HAP-1 (cell line): ENCODE measurements at regions not wholly inside any gene's neighbourhood (a gene's known extent, or its start where the extent isn't known, plus 50 kb on each side); places are given as distances from the start of the nearest gene placed in this dataset.
"Not testable (repeated sequence)": the region's sequence is repeated elsewhere in the genome, so short reads cannot be mapped to it uniquely, and the experiment has no call there.

Source experiments
- DNase-seq, 2 experiments: peaks; one replicate each; pipeline ENCODE4 v3.0.0-alpha.2; 2016 to 2020; ENCODE audit warnings: low spot score in 2 of 2
- H3K27me3 ChIP-seq: fragments of 250-450 bp; sonication (Bioruptor Pico); 2 replicates; pipeline ENCODE4 v1.5.1; 2020; ENCODE audit warnings: low read depth, mild to moderate bottlenecking, moderate library complexity
- H3K36me3 ChIP-seq: fragments of 250-450 bp; sonication (Bioruptor Pico); replicated peaks from 2 replicates; pipeline ENCODE4 v1.5.1; 2020; ENCODE audit warnings: mild to moderate bottlenecking
- H3K4me1 ChIP-seq: fragments of 250-450 bp; sonication (Bioruptor Pico); 2 replicates; pipeline ENCODE4 v1.5.1; 2020; ENCODE audit warnings: mild to moderate bottlenecking
- H3K4me3 ChIP-seq: fragments of 250-450 bp; sonication (Bioruptor Pico); 2 replicates; pipeline ENCODE4 v1.5.1; 2020; ENCODE audit warnings: mild to moderate bottlenecking, moderate library complexity
- H3K9me3 ChIP-seq: fragments of 250-450 bp; sonication (Bioruptor Pico); 2 replicates; pipeline ENCODE4 v1.5.1; 2020; ENCODE audit warnings: mild to moderate bottlenecking, moderate library complexity
- in situ Hi-C: fragments of 300-500 bp; cut with MboI; formaldehyde crosslinking; loops from 3 replicates; pipeline ENCODE4 v1.14.3; 2020; ENCODE audit warnings: low sequenced_read_pairs, inconsistent platforms, mixed read lengths

DNA sequence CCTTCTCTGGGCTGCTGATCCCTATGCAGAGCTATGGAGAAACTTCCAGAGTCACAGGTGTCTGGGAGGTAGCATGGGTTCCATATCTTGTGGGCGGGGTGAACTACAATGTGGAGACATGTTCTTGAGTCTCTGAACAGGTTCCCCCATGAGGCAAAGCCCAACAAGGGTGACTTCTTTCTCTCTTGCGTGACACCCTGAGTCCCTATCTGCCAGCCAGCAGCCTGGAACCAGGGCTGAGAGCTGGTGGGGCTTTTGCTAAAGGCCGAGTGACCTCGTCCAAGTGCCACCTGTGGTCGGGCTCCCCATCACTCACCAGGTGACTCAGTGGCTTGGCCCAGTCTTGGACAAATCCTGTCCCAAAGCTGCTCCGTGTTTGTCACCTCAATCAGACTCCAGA lies 88.0 kb upstream of the ZNF536 start:
- Histone ChIP-seq H3K9me3 (no peaks in the 10 kb centered on the region), H3K27me3 (no peaks in the 10 kb centered on the region), H3K4me1 (peaks cover 4% of the 10 kb centered on the region; the same call in 1 of the 2 replicates), H3K4me3 (no peak overlapping the region), H3K36me3 (no peaks in the 10 kb centered on the region; the same call in 1 of the 2 replicates)
- no peak for DNase-seq
- in situ Hi-C loops, result no loop called here

DNA sequence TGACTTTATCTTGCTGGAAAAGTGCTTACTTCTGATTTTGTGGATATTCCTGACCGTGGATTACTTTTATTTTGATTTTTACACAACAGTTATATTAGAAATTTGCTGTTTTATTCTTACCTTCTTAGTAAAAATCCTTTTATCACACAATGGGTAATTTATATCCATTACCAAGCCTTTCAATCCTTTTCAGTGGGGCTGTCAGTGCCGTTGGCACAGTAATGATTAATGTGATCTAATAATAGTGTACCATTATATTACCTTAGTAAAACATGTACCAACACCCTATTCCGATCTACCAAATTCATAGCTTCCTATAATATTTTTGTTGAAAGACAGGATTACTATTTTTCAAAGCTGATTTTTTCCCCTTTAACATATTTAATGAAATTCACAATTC lies 87.3 kb upstream of the ZNF536 start:
- H3K4me1 ChIP-seq, result peaks cover 4% of the 10 kb centered on the region; the same call in 1 of the 2 replicates
- H3K27me3 ChIP-seq, result no peaks in the 10 kb centered on the region
- H3K36me3 ChIP-seq, result no peaks in the 10 kb centered on the region; the same call in 1 of the 2 replicates
- DNase-seq, result no peak
- H3K4me3 ChIP-seq, result no peak overlapping the region
- H3K9me3 ChIP-seq, result no peaks in the 10 kb centered on the region
- in situ Hi-C loops, result no loop called here

DNA sequence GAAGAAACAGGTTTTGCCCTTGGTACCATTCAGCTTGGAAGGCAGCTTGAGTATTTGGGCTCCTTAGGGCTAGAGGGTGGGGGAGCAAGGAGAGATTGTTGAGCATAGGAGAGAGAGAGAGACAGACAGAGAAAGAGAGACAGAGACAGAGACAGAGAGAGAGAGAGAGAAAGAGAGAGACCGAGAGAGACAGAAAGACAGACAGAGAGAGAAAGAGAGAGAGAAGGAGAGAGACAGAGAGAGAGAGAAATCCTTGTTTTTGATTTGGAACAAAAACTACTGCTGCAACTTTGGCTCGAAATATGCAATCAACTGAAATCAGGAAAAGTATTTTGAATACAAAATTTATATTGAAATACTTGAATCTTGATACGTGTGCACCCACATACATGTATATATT lies 85.8 kb upstream of the ZNF536 start:
- Histone ChIP-seq H3K4me3 (no peak overlapping the region), H3K27me3 (no peaks in the 10 kb centered on the region), H3K4me1 (peaks cover 4% of the 10 kb centered on the region; the same call in 1 of the 2 replicates), H3K36me3 (peaks cover 4% of the 10 kb centered on the region), H3K9me3 (no peaks in the 10 kb centered on the region)
- in situ Hi-C loops, result no loop called here
- no peak for DNase-seq

DNA sequence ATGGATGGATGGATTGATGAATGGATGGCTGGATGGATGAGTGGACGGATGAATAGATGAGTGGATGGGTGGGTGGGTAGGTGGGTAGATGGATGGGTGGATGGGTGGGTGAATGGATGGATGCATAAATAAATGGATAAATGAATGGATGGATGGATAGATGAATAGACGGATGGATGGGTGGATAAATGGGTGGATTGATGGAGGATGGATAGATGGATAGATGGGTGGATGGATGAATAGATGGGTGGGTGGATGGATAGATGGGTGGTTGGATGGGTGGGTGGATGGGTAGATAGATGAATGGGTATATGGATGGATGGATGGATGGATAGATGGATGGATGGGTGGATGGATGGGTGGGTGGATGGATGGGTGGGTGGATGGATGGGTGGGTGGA lies 84.9 kb upstream of the ZNF536 start:
- peaks cover 4% of the 10 kb centered on the region; the same call in 1 of the 2 replicates for H3K4me1 ChIP-seq
- H3K36me3 ChIP-seq, result peaks cover 4% of the 10 kb centered on the region
- DNase-seq, result no peak
- no peaks in the 10 kb centered on the region for H3K9me3 ChIP-seq
- in situ Hi-C loops, result no loop called here
- no peaks in the 10 kb centered on the region for H3K27me3 ChIP-seq
- no peak overlapping the region for H3K4me3 ChIP-seq

DNA sequence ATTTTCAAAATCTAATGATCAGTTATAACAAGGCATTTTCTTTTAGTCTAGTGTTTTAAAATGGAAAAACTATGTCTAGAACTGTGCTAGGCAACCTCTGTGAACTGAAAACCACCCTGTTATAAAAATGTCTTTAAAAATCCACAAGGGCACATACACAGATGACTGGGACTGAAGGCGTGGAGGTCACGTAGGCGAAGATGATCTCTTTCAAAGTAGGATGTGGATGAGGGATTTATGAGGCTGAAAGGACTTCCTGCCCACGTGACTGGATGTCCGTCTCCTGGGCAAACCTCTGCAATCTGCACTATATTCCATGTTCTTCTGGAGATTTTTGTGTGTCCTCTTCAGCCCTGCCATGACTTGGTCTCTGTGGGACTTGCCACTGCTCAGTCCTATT lies 84.2 kb upstream of the ZNF536 start:
- Histone ChIP-seq H3K9me3 (no peaks in the 10 kb centered on the region), H3K4me1 (peaks cover 4% of the 10 kb centered on the region; the same call in 1 of the 2 replicates), H3K4me3 (no peak overlapping the region), H3K36me3 (peaks cover 4% of the 10 kb centered on the region), H3K27me3 (no peaks in the 10 kb centered on the region)
- DNase-seq, result no peak
- in situ Hi-C loops, result no loop called here

DNA sequence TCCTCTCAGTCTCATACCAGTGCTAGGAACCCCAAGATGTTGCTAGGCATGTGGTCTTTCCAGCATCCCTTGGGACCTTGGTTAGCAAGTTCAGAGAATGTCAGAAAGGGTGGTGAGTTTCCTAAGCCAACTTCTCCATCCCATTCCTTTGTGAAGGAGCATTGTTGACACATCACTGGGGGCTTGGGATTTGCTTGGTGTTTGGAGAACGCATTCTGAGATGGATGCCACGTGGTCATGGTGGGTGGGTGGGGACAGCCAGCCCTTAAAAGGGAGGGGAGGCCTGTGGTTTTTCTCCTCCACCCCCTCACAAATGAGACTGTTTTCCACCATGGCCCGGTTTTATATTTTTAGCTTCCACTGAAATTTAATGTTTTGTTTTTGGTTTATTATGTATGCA lies 83.3 kb upstream of the ZNF536 start:
- Histone ChIP-seq H3K36me3 (peaks cover 4% of the 10 kb centered on the region), H3K27me3 (no peaks in the 10 kb centered on the region), H3K4me3 (no peak overlapping the region), H3K9me3 (no peaks in the 10 kb centered on the region), H3K4me1 (peaks cover 4% of the 10 kb centered on the region; the same call in 1 of the 2 replicates)
- no peak for DNase-seq
- in situ Hi-C loops, result no loop called here

DNA sequence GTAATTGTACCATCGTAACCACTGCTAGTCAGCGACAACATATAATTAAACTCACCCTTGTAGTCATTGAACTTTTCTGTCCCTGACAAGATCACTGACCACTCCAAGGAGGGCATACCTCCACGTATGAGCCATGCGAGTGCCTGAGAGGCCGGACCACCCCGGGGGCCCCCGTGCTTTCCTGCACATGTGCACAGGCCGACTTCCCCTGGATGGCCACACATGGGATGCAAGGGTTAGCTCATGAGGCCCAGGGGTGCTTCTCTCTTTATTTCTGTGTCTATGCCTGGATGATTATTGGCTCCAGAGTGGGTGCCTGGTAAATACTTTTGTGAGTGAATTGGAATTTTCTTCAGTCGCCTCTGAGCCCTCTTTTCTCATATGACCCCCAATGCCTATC lies 82.8 kb upstream of the ZNF536 start:
- in situ Hi-C loops, result no loop called here

DNA sequence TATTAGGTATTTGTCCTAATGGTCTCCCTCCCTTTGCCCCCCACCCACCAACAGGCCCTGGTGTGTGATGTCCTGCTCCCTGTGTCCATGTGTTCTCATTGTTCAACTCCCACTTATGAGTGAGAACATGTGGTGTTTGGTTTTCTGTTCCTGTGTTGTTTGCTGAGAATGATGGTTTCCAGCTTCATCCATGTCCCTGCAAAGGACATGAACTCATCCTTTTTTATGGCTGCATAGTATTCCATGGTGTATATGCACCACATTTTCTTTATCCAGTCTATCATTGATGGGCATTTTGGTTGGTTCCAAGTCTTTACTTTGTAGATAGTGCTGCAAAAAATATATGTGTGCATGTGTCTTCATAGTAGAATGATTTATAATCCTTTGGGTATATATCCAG lies 81.4 kb upstream of the ZNF536 start:
- DNase-seq, H3K36me3 ChIP-seq, H3K4me3 ChIP-seq, H3K4me1 ChIP-seq, H3K27me3 ChIP-seq, in situ Hi-C loops, H3K9me3 ChIP-seq: not testable (repeated sequence)

More for the DNA sequence above, 82.8 kb upstream of the ZNF536 start:
- DNase-seq, result no peak
- Histone ChIP-seq H3K4me1 (peaks cover 4% of the 10 kb centered on the region; the same call in 1 of the 2 replicates), H3K9me3 (no peaks in the 10 kb centered on the region), H3K4me3 (no peak overlapping the region), H3K27me3 (no peaks in the 10 kb centered on the region), H3K36me3 (peaks cover 4% of the 10 kb centered on the region)

DNA sequence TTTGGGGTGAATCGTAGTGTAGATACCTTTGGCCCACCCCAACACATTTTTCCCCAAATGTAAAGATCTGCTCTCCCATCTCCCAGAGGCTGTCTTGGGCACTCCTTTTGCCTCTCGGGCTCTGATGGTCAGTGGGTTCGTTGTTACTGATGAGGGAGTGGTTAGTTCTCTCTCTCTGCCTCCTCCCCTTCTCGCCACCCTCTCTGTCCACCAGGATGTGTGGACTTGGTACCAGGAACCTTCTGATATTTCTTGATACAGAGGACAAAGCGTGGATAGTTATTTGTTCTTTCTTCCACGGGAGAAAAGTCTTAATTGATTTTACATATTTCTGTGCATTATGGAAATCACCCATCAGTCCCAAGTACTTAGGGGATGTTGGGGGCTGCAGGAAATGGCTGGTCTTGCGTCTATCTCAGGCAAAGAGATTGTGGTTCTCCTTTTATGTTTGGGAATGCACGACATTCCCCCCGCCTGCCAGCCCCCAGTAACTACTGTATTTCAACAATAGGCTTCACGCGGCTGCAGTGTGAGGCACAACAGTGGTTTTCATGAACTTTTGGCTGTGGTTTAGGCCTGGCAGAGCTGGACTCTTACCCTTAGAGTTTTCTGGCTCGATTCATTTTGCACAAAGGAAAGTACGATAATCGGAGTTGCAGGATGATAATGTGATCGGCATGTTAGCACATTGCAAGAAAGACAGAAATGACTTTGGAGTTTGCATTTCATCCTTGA lies 79.0 kb upstream of the ZNF536 start:
- no peak for DNase-seq
- Histone ChIP-seq H3K9me3 (no peaks in the 10 kb centered on the region), H3K27me3 (no peaks in the 10 kb centered on the region), H3K4me3 (no peak overlapping the region), H3K4me1 (no peaks in the 10 kb centered on the region), H3K36me3 (peaks cover 4% of the 10 kb centered on the region)
- in situ Hi-C loops, result no loop called here

DNA sequence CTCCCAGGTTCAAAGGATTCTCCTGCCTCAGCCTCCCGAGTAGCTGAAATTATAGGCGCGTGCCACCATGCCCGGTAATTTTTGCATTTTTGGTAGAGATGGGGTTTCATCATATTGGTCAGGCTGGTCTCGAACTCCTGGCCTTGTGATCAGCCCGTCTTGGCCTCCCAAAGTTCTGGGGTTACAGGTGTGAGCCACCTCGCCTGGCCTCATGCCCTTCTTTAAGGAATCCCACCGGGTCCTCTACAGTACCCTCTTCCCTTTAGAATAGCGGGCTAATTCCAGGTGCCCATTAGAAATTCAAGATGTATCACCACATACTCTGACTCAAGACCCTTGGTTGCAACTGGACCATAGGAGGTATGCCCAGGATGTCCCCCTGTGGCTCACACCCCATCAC lies 74.2 kb upstream of the ZNF536 start:
- DNase-seq, result no peak
- Histone ChIP-seq H3K4me3 (no peak overlapping the region), H3K4me1 (no peaks in the 10 kb centered on the region), H3K36me3 (no peaks in the 10 kb centered on the region), H3K27me3 (no peaks in the 10 kb centered on the region), H3K9me3 (no peaks in the 10 kb centered on the region)
- in situ Hi-C loops, result no loop called here

DNA sequence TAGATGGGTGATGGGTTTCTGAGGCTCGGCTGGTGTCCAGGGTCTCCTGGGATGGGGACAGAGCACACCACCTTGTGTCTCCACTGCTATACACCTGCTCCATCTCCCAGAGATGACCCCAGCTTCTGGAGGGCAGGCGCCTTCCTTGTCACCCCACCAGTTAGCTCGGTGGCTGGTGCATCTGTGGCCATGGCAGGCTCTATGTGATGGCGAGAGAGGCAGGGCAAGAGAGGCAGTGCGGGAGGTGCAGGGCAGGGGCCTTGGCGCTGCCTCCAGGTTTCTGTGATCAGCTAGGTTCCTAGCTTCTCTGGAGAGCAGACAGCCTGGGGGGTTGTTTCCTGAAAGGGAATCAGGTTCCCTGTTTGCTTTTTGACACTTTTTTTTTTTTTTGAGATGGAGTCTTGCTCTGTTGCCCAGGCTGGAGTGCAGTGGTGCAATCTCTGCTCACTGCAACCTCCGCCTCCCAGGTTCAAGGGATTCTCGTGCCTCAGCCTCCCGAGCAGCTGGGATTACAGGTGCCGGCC lies 69.0 kb upstream of the ZNF536 start:
- no peaks in the 10 kb centered on the region for H3K4me1 ChIP-seq
- no peak overlapping the region for H3K4me3 ChIP-seq
- H3K27me3 ChIP-seq, result no peaks in the 10 kb centered on the region
- in situ Hi-C loops, result no loop called here
- no peaks in the 10 kb centered on the region for H3K36me3 ChIP-seq
- DNase-seq, result no peak
- no peaks in the 10 kb centered on the region for H3K9me3 ChIP-seq

DNA sequence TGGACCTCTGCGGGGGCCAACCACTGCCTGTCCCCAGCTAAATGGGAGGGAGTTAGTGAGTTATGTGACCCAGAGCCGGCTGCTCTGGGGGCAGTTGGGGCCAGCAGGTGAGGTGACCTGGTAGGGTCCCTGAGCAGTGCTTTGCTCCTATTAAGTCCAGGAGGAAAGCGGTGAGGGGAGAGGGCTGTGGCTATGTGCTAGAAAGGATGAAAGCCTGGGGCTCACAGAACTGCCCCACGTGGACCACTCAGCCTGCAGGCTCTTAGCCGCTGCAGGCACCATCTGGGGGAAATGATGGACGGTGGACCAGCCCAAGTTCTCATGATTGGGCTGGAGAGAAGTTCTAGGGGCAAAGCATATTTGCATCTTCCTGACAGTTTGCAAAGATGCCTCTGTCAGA lies 67.6 kb upstream of the ZNF536 start:
- Histone ChIP-seq H3K4me3 (no peak overlapping the region), H3K36me3 (no peaks in the 10 kb centered on the region), H3K4me1 (no peaks in the 10 kb centered on the region), H3K9me3 (no peaks in the 10 kb centered on the region), H3K27me3 (no peaks in the 10 kb centered on the region)
- in situ Hi-C loops, result no loop called here
- DNase-seq, result no peak

DNA sequence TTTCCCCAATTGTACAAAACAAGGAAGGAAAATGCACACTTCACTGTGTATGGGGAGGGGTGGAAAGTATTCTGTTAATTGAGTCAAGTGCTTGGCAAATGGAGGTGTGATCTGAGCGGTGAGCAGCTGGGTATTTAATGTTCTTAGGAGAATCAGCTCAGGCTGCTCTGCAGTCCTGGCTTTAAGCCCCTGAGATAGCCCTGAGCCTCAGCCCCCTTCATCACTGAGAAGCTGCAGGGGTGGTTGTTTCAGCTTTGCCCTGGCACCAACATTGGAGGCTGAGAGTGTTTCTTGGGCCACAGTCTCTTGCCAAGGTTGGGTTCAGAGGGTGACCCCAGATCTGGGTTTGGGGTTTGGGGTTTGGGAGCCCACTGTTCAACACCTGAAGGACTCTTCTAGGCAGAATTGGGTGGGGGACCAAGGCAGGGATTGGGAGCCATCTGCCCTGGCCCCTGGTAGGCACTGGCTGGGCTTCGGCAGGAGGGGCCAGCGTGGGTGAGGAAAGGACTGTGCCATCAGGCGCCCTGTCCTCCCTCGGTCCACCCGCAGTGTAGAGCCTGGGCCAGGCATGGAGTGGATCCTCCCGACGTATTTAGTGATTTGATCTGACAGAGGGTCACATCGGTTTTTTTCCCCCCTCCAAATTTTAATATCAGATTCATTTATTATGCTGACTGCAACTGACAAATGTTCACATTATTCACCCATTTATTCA lies 66.7 kb upstream of the ZNF536 start:
- DNase-seq, result no peak
- Histone ChIP-seq H3K9me3 (no peaks in the 10 kb centered on the region), H3K36me3 (no peaks in the 10 kb centered on the region), H3K4me1 (no peaks in the 10 kb centered on the region), H3K27me3 (no peaks in the 10 kb centered on the region), H3K4me3 (no peak overlapping the region)
- in situ Hi-C loops, result no loop called here
